CD4-positive, alpha-beta memory T cell (primary cell): ENCODE measurements at regions not wholly inside any gene's neighbourhood (a gene's known extent, or its start where the extent isn't known, plus 50 kb on each side); places are given as distances from the start of the nearest gene placed in this dataset.

Experiments
- CTCF ChIA-PET: fragments of 350-600 bp; sonication (Branson Sonifier 250); formaldehyde crosslinking; loops from one replicate; lab custom pipeline; 2021; ENCODE audit warnings: inconsistent platforms; ENCODE audit not compliant: partially characterized antibody; lab: Charles Lee
- POLR2A ChIA-PET: fragments of 350-600 bp; sonication (Branson Sonifier 250); formaldehyde crosslinking; loops from one replicate; lab custom pipeline; 2021; ENCODE audit not compliant: partially characterized antibody; lab: Charles Lee
- DNase-seq, 5 donors: peaks; one replicate each; pipeline versions ENCODE4 v3.0.0 to v3.0.0-alpha.2; 2020 to 2022; ENCODE audit warnings: mixed read lengths in 1 of 5
- H3K27ac ChIP-seq: one replicate; pipeline ENCODE4 v1.7.0; 2013; ENCODE audit warnings: low read depth, low read length
- H3K27me3 ChIP-seq: 2 replicates; pipeline ENCODE4 v1.7.0; 2013; ENCODE audit warnings: mild to moderate bottlenecking, low read length, moderate library complexity; ENCODE audit not compliant: insufficient read depth
- H3K36me3 ChIP-seq: 2 replicates; pipeline ENCODE4 v1.7.0; 2013; ENCODE audit warnings: mild to moderate bottlenecking, low read length, moderate library complexity; ENCODE audit not compliant: insufficient read depth
- H3K4me1 ChIP-seq: 2 replicates; pipeline ENCODE4 v1.7.0; 2013; ENCODE audit warnings: mild to moderate bottlenecking, low read length, moderate library complexity; ENCODE audit not compliant: insufficient read depth
- H3K4me3 ChIP-seq, 2 donors: one replicate each; pipeline ENCODE4 v1.7.0; 2013; ENCODE audit warnings: low read length in 2 of 2, mild to moderate bottlenecking in 1 of 2
- H3K9me3 ChIP-seq, 2 donors: one replicate each; pipeline ENCODE4 v1.7.0; 2013; ENCODE audit warnings: low read length in 2 of 2, control low read depth in 1 of 2; ENCODE audit not compliant: control insufficient read depth in 1 of 2
- H3K27ac Mint-ChIP-seq, 7 donors: one replicate each; pipeline ENCODE4 v1.8.0; 2020 to 2021; ENCODE audit warnings: mixed read lengths in 7 of 7, mild to moderate bottlenecking in 6 of 7, inconsistent platforms in 3 of 7, moderate library complexity in 3 of 7
- H3K27me3 Mint-ChIP-seq, 2 donors: one replicate each; pipeline ENCODE4 v1.8.0; 2020 to 2021; ENCODE audit warnings: mixed read lengths in 2 of 2
- H3K36me3 Mint-ChIP-seq, 2 donors: one replicate each; pipeline ENCODE4 v1.8.0; 2020 to 2021; ENCODE audit warnings: mixed read lengths in 2 of 2, inconsistent platforms in 1 of 2, mild to moderate bottlenecking in 1 of 2
- H3K4me1 Mint-ChIP-seq, 4 donors: one replicate each; pipeline ENCODE4 v1.8.0; 2020 to 2021; ENCODE audit warnings: mixed read lengths in 4 of 4, mild to moderate bottlenecking in 1 of 4
- H3K4me3 Mint-ChIP-seq, 8 donors: one replicate each; pipeline ENCODE4 v1.8.0; 2020 to 2021; ENCODE audit warnings: mixed read lengths in 8 of 8, mild to moderate bottlenecking in 7 of 8, moderate library complexity in 6 of 8, inconsistent platforms in 3 of 8
- H3K9me3 Mint-ChIP-seq, 8 donors: one replicate each; pipeline ENCODE4 v1.8.0; 2020 to 2021; ENCODE audit warnings: mixed read lengths in 8 of 8, mild to moderate bottlenecking in 5 of 8, inconsistent platforms in 3 of 8, moderate library complexity in 1 of 8
- intact Hi-C: fragments of 100-400 bp; cut with micrococcal nuclease; formaldehyde crosslinking; loops from one replicate; pipeline ENCODE4 v1.15.1; 2023

DNA sequence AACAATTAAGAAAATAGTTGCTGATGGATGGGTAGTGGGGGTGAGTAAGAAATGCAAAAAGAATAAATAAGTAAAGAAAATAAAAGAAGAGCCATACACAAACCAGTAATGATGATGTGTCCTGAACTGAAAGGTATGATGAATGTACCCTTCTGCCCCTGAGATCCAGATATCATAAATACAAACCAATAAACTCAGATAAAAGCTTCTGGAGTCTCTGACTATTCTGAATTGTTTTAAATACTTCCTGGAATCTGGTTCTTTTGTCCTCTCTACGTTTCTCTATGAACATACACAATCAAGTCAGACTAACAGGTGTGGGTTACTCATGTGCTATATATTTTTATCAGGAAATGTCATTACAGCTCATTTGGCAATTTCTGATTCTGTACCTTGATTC lies 153.4 kb downstream of the PPP1R2C start:
- Mint-ChIP-seq H3K27ac (no peak overlapping the region), H3K4me3 (no peak overlapping the region), H3K27me3 (no peaks in the 10 kb centered on the region), H3K4me1 (peaks cover 0 to 1% (median 0%) of the 10 kb centered on the region in 4 donors), H3K36me3 (no peaks in the 10 kb centered on the region), H3K9me3 (peaks cover 0 to 1% (median 0%) of the 10 kb centered on the region in 8 donors)
- POLR2A ChIA-PET = no interaction called here
- Histone ChIP-seq H3K4me1 (no peaks in the 10 kb centered on the region), H3K27ac (no peak overlapping the region), H3K36me3 (no peaks in the 10 kb centered on the region), H3K9me3 (no peaks in the 10 kb centered on the region), H3K4me3 (no peak overlapping the region), H3K27me3 (no peaks in the 10 kb centered on the region)
- intact Hi-C loops = no loop called here
- DNase-seq = no peak
- CTCF ChIA-PET = no interaction called here

DNA sequence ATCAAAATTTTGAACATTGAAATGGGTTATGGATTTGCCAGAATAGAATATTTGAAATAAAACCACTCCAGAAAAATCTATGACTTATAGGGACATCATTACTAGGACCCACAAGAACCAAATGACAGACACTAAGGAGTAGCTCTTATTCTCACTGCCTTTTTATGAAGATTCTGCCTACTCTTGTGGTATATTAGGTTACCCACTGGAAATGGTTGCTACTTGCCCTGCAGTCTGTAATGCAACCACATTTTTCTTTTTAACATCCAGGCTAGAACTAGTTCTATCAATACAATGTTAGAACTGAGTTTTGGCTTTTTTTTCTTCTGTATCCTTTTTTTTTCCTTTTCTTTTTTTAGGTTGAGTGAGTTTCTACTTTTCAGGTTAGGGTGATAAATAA lies 158.9 kb downstream of the PPP1R2C start:
- POLR2A ChIA-PET = no interaction called here
- H3K4me1 Mint-ChIP-seq = peaks cover 5 to 23% (median 16%) of the 10 kb centered on the region in 4 donors
- Histone ChIP-seq H3K4me3 (no peak overlapping the region), H3K27me3 (no peaks in the 10 kb centered on the region), H3K4me1 (peaks cover 8% of the 10 kb centered on the region), H3K9me3 (no peaks in the 10 kb centered on the region), H3K36me3 (no peaks in the 10 kb centered on the region), H3K27ac (no peak overlapping the region)
- H3K27ac Mint-ChIP-seq = no peak overlapping the region
- CTCF ChIA-PET = no interaction called here
- H3K4me3 Mint-ChIP-seq = peak overlapping the region in 1 of 8 donors; percentile 41
- H3K9me3 Mint-ChIP-seq = peaks cover 0 to 10% (median 1%) of the 10 kb centered on the region in 8 donors
- H3K36me3 Mint-ChIP-seq = no peaks in the 10 kb centered on the region
- intact Hi-C loops = loop anchor here (5.0 kb wide), 1 partner anchor 323 kb away; no protein-coding TSS in a partner anchor
- no peak for DNase-seq
- no peaks in the 10 kb centered on the region for H3K27me3 Mint-ChIP-seq

DNA sequence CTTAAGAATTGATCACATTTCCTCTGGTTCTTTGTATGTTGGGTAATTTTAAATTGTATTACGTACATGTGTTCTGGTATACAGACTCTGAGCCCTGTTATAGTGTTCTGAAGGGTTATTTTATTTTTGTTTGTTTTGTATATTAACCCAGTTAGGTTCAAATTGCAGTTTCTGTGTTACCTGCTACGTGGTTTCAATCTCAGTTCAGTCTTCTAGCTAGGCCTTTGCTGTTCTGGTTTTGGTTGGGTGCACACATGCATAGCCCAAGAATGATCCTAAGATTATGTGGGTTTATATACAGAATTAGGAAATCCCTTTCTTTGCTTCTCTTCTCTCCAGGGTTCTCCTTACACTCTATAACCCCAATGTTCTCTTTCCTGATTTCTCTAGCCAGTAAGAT lies 161.0 kb downstream of the PPP1R2C start:
- Mint-ChIP-seq H3K4me1 (peaks cover 5 to 23% (median 16%) of the 10 kb centered on the region in 4 donors), H3K27me3 (no peaks in the 10 kb centered on the region), H3K9me3 (peaks cover 0 to 10% (median 1%) of the 10 kb centered on the region in 8 donors), H3K27ac (no peak overlapping the region), H3K4me3 (no peak overlapping the region), H3K36me3 (no peaks in the 10 kb centered on the region)
- DNase-seq = no peak
- ChIA-PET POLR2A (no interaction called here), CTCF (interaction anchor here (1.4 kb wide), 1 partner anchor 326 kb away, joined by 4 read pairs; no protein-coding TSS in a partner anchor)
- Histone ChIP-seq H3K9me3 (no peaks in the 10 kb centered on the region), H3K27me3 (no peaks in the 10 kb centered on the region), H3K27ac (no peak overlapping the region), H3K4me1 (peaks cover 8% of the 10 kb centered on the region), H3K4me3 (no peak overlapping the region), H3K36me3 (no peaks in the 10 kb centered on the region)
- intact Hi-C loops = loop anchor here (5.0 kb wide), 1 partner anchor 325 kb away; no protein-coding TSS in a partner anchor

DNA sequence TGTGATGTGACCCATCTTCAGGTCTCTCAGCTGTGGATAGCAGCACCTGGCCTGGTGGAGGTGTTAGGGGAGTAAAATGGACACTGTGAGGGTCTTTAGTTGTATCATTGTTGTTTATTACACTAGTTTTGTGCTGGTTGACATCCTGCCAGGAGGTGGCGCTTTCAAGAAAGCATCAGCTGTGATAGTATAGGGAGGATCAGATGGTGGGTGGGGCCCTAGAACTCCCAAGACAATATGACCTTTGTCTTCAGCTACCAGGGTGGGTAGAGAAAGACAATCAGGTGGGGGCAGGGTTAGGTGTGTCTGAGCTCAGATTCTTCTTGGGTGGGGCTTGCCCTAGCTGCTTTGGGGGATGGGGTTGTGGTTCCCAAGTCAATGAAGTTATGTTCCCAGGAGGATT lies 162.8 kb downstream of the PPP1R2C start:
- Histone ChIP-seq H3K27me3 (no peaks in the 10 kb centered on the region), H3K4me1 (peaks cover 8% of the 10 kb centered on the region), H3K27ac (no peak overlapping the region), H3K4me3 (no peak overlapping the region), H3K36me3 (no peaks in the 10 kb centered on the region), H3K9me3 (no peaks in the 10 kb centered on the region)
- peaks cover 0 to 10% (median 1%) of the 10 kb centered on the region in 8 donors for H3K9me3 Mint-ChIP-seq
- H3K4me1 Mint-ChIP-seq = peaks cover 5 to 23% (median 16%) of the 10 kb centered on the region in 4 donors
- intact Hi-C loops = loop anchor here (5.0 kb wide), 1 partner anchor 327 kb away; no protein-coding TSS in a partner anchor
- no peaks in the 10 kb centered on the region for H3K36me3 Mint-ChIP-seq
- peak in 2 of 5 donors; percentile 4 to 23 for DNase-seq
- H3K27ac Mint-ChIP-seq = no peak overlapping the region
- no peaks in the 10 kb centered on the region for H3K27me3 Mint-ChIP-seq
- ChIA-PET CTCF (interaction anchor here (0.9 kb wide), 1 partner anchor 325 kb away, joined by 3 read pairs; no protein-coding TSS in a partner anchor), POLR2A (interaction anchor here (0.6 kb wide), 1 partner anchor 717 kb away, joined by 3 read pairs; no protein-coding TSS in a partner anchor)
- H3K4me3 Mint-ChIP-seq = no peak overlapping the region

DNA sequence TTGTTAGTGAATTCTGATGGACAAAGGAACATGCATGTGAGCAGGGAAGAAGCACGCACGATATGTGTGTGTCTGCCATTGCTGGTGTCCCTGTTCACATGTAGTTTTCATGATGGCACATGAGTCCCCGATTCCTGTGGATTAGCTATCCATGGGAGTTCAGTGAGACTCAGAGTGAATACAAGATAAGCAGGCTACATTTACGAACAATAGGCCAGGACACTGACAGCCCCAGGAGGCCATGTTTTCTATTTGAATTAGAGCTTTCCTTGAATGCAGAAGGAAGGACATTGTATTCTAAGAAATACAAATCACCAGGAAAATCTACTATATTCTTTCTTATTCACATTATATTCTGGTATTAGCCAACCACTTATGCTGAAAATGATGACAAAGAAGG lies 171.4 kb downstream of the PPP1R2C start:
- no peak for DNase-seq
- Mint-ChIP-seq H3K27me3 (no peaks in the 10 kb centered on the region), H3K4me1 (no peaks in the 10 kb centered on the region), H3K36me3 (no peaks in the 10 kb centered on the region), H3K9me3 (no peaks in the 10 kb centered on the region), H3K4me3 (no peak overlapping the region), H3K27ac (no peak overlapping the region)
- H3K27me3 ChIP-seq = no peaks in the 10 kb centered on the region
- no peaks in the 10 kb centered on the region for H3K9me3 ChIP-seq
- no peaks in the 10 kb centered on the region for H3K4me1 ChIP-seq
- intact Hi-C loops = no loop called here
- POLR2A ChIA-PET = no interaction called here
- H3K36me3 ChIP-seq = no peaks in the 10 kb centered on the region
- no peak overlapping the region for H3K27ac ChIP-seq
- CTCF ChIA-PET = no interaction called here
- H3K4me3 ChIP-seq = no peak overlapping the region

- DNase-seq = no peak
- POLR2A ChIA-PET = no interaction called here
- CTCF ChIA-PET = no interaction called here
These were observed 173.7 kb downstream of the PPP1R2C start for GRCh38 chrX:42604302-42604701.

DNA sequence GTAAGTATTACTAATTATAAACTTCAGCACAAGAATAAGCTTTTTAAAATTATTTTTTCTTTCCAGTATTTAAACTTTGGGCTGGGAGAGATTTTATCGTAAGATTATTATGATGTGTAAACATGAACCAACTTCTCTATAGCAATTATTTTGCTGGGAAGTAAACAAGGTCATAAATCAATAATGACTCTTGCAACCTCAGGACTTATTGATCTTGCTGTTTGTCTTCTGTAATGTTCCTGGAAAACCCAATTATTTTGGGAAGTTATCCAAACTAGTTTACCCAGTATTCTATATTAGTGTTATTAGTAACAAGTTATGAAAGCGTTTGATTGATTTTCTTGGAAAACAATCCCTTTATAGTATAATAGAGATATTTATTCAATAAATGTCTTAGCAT lies 174.9 kb downstream of the PPP1R2C start:
- H3K27me3 Mint-ChIP-seq = no peaks in the 10 kb centered on the region
- Histone ChIP-seq H3K9me3 (no peaks in the 10 kb centered on the region), H3K4me1 (no peaks in the 10 kb centered on the region), H3K36me3 (no peaks in the 10 kb centered on the region), H3K4me3 (no peak overlapping the region), H3K27me3 (no peaks in the 10 kb centered on the region), H3K27ac (no peak overlapping the region)
- POLR2A ChIA-PET = no interaction called here
- intact Hi-C loops = no loop called here
- no peak overlapping the region for H3K4me3 Mint-ChIP-seq
- H3K27ac Mint-ChIP-seq = no peak overlapping the region
- H3K36me3 Mint-ChIP-seq = no peaks in the 10 kb centered on the region
- no peak for DNase-seq
- no peaks in the 10 kb centered on the region for H3K4me1 Mint-ChIP-seq
- H3K9me3 Mint-ChIP-seq = no peaks in the 10 kb centered on the region
- CTCF ChIA-PET = no interaction called here

More at GRCh38 chrX:42604302-42604701, 173.7 kb downstream of the PPP1R2C start:
- H3K27ac ChIP-seq = no peak overlapping the region
- H3K36me3 ChIP-seq = no peaks in the 10 kb centered on the region
- H3K4me1 Mint-ChIP-seq = no peaks in the 10 kb centered on the region
- no peak overlapping the region for H3K4me3 ChIP-seq
- no peak overlapping the region for H3K4me3 Mint-ChIP-seq
- H3K27me3 ChIP-seq = no peaks in the 10 kb centered on the region
- no peak overlapping the region for H3K27ac Mint-ChIP-seq
- no peaks in the 10 kb centered on the region for H3K36me3 Mint-ChIP-seq
- no peaks in the 10 kb centered on the region for H3K9me3 ChIP-seq
- H3K9me3 Mint-ChIP-seq = no peaks in the 10 kb centered on the region
- H3K27me3 Mint-ChIP-seq = no peaks in the 10 kb centered on the region
- intact Hi-C loops = no loop called here
- H3K4me1 ChIP-seq = no peaks in the 10 kb centered on the region
